Stimulated activated CD8-positive, alpha-beta memory T cell treated with anti-CD3 and anti-CD28 coated beads, Interleukin-4, amount 100 ng/mL, for 48 hours (primary cell): ENCODE measurements at regions not wholly inside any gene's neighbourhood (a gene's known extent, or its start where the extent isn't known, plus 50 kb on each side); places are given as distances from the start of the nearest gene placed in this dataset.
A peak's percentile ranks its signal among the peaks of the same experiment; 100 is the strongest.

Experiments
- DNase-seq: peaks from one replicate; pipeline ENCODE4 v3.0.0-alpha.2; 2020

- DNase-seq = no peak
Observed at GRCh38 chr14:65187421-65188049, 85.2 kb upstream of the MAX start.

- no peak for DNase-seq
Observed at GRCh38 chr14:65190312-65190711, 88.0 kb upstream of the MAX start.

- no peak for DNase-seq
Observed at GRCh38 chr14:65191716-65192115, 89.4 kb upstream of the MAX start.

GRCh38 chr14:65192686-65193085 is 90.4 kb upstream of the MAX start:
- DNase-seq = no peak

GRCh38 chr14:65193916-65194590 is 91.7 kb upstream of the MAX start:
- DNase-seq = no peak

GRCh38 chr14:65195042-65195719 is 92.9 kb upstream of the MAX start:
- no peak for DNase-seq

GRCh38 chr14:65198346-65198745 is 96.0 kb upstream of the MAX start:
- DNase-seq = no peak

- no peak for DNase-seq
Observed at GRCh38 chr14:65200454-65200853, 98.1 kb upstream of the MAX start.

GRCh38 chr14:65203574-65203973 is 101.3 kb upstream of the MAX start:
- DNase-seq = no peak

GRCh38 chr14:65204056-65204455 is 101.7 kb upstream of the MAX start:
- no peak for DNase-seq

GRCh38 chr14:65206078-65206447 is 103.7 kb upstream of the MAX start:
- DNase-seq = no peak

- DNase-seq = no peak
Observed at GRCh38 chr14:65206448-65207096, 104.3 kb upstream of the MAX start.

- DNase-seq = no peak
Observed at GRCh38 chr14:65208548-65208947, 106.2 kb upstream of the MAX start.

GRCh38 chr14:65210118-65210821 is 108.0 kb upstream of the MAX start:
- no peak for DNase-seq

- no peak for DNase-seq
Observed at GRCh38 chr14:65210822-65211182, 108.5 kb upstream of the MAX start.

- DNase-seq = no peak
Observed at GRCh38 chr14:65211341-65211987, 109.1 kb upstream of the MAX start.

GRCh38 chr14:65213316-65213715 is 111.0 kb upstream of the MAX start:
- no peak for DNase-seq

- DNase-seq = no peak
Observed at GRCh38 chr14:65214741-65215140, 112.4 kb upstream of the MAX start.

- DNase-seq = no peak
Observed at GRCh38 chr14:65219353-65219752, 117.0 kb upstream of the MAX start.

- DNase-seq = peak; percentile 74
Observed at GRCh38 chr14:65222440-65222858, 120.1 kb upstream of the MAX start.

- DNase-seq = no peak
Observed at GRCh38 chr14:65223636-65224035, 121.3 kb upstream of the MAX start.

- DNase-seq = no peak
Observed at GRCh38 chr14:65224799-65225198, 122.5 kb upstream of the MAX start.
